GM18868 (cell line): ENCODE measurements at regions not wholly inside any gene's neighbourhood (a gene's known extent, or its start where the extent isn't known, plus 50 kb on each side); places are given as distances from the start of the nearest gene placed in this dataset.
"Not testable (repeated sequence)": the region's sequence is repeated elsewhere in the genome, so short reads cannot be mapped to it uniquely, and the experiment has no call there.

Experiments
- ATAC-seq: cut with Tn5 transposase; IDR thresholded peaks from one replicate; pipeline ENCODE4 v1.9.1; 2021; ENCODE audit warnings: mild to moderate bottlenecking, moderate library complexity; ENCODE audit not compliant: unreplicated experiment

GRCh38 chr22:23397613-23398567, 182.2 kb downstream of the IGLL1 start:
- no peak for ATAC-seq

GRCh38 chr22:23397008-23397612, 183.0 kb downstream of the IGLL1 start:
- no peak for ATAC-seq

GRCh38 chr22:23396362-23397007, 183.6 kb downstream of the IGLL1 start:
- ATAC-seq, result no peak

GRCh38 chr22:23395530-23396361, 184.3 kb downstream of the IGLL1 start:
- ATAC-seq, result no peak

- ATAC-seq, result no peak
Measured at GRCh38 chr22:23394525-23395326, 185.4 kb downstream of the IGLL1 start.

GRCh38 chr22:23393721-23394320, 186.3 kb downstream of the IGLL1 start:
- ATAC-seq, result no peak

GRCh38 chr22:23393199-23393598, 186.9 kb downstream of the IGLL1 start:
- ATAC-seq, result not testable (repeated sequence)

- no peak for ATAC-seq
Measured at GRCh38 chr22:23392420-23393121, 187.5 kb downstream of the IGLL1 start.

- no peak for ATAC-seq
Measured at GRCh38 chr22:23391022-23391421, 189.1 kb downstream of the IGLL1 start.

GRCh38 chr22:23389271-23390071, 190.6 kb downstream of the IGLL1 start:
- ATAC-seq, result no peak

GRCh38 chr22:23388517-23388890, 191.6 kb downstream of the IGLL1 start:
- no peak for ATAC-seq

GRCh38 chr22:23387827-23388516, 192.1 kb downstream of the IGLL1 start:
- ATAC-seq, result no peak

GRCh38 chr22:23386822-23387580, 193.1 kb downstream of the IGLL1 start:
- no peak for ATAC-seq

GRCh38 chr22:23385678-23386631, 194.1 kb downstream of the IGLL1 start:
- ATAC-seq, result no peak

- ATAC-seq, result no peak
Measured at GRCh38 chr22:23384923-23385677, 195.0 kb downstream of the IGLL1 start.
